ENCODE measurements at regions not wholly inside any gene's neighbourhood (a gene's known extent, or its start where the extent isn't known, plus 50 kb on each side); places are given as distances from the start of the nearest gene placed in this dataset.

DNA sequence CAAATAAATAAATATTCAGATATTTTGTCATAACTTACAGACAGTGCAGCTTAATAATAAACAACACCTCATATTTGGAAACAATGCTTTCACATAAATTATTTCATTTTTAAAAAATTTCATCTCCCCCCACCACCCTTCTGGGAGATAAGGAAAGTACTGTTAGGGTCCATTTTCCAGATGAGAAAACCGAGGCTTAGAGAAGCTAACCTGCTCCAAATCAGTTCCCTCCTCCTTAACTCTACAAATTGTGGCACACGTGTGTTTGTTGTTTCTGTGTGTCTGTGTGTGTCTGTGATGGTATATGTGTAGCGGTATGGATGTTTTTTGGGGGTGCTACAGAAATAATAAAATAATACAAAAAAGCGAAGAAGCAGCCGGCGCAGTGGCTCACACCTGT lies 54.2 kb upstream of the NAA20 start:
- TF ChIP-seq FOXP2 (optimal IDR thresholded peaks at IDR 0.05; ENCODE audit: borderline replicate concordance, extremely low read depth, extremely low read length, insufficient read depth) (no peak), SIN3A (IDR thresholded peaks at IDR 0.05; ENCODE audit: borderline replicate concordance, insufficient read depth, low read length) (no peak), POLR2AphosphoS5 (IDR thresholded peaks at IDR 0.05; ENCODE audit: low read depth, low read length) (no peak)
- TF ChIP-seq, protein P1, sequence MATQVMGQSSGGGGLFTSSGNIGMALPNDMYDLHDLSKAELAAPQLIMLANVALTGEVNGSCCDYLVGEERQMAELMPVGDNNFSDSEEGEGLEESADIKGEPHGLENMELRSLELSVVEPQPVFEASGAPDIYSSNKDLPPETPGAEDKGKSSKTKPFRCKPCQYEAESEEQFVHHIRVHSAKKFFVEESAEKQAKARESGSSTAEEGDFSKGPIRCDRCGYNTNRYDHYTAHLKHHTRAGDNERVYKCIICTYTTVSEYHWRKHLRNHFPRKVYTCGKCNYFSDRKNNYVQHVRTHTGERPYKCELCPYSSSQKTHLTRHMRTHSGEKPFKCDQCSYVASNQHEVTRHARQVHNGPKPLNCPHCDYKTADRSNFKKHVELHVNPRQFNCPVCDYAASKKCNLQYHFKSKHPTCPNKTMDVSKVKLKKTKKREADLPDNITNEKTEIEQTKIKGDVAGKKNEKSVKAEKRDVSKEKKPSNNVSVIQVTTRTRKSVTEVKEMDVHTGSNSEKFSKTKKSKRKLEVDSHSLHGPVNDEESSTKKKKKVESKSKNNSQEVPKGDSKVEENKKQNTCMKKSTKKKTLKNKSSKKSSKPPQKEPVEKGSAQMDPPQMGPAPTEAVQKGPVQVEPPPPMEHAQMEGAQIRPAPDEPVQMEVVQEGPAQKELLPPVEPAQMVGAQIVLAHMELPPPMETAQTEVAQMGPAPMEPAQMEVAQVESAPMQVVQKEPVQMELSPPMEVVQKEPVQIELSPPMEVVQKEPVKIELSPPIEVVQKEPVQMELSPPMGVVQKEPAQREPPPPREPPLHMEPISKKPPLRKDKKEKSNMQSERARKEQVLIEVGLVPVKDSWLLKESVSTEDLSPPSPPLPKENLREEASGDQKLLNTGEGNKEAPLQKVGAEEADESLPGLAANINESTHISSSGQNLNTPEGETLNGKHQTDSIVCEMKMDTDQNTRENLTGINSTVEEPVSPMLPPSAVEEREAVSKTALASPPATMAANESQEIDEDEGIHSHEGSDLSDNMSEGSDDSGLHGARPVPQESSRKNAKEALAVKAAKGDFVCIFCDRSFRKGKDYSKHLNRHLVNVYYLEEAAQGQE (IDR thresholded peaks at IDR 0.05; ENCODE audit: insufficient read depth in 1 of 2, low read depth in 2 of 2, low read length in 2 of 2) = no peak

DNA sequence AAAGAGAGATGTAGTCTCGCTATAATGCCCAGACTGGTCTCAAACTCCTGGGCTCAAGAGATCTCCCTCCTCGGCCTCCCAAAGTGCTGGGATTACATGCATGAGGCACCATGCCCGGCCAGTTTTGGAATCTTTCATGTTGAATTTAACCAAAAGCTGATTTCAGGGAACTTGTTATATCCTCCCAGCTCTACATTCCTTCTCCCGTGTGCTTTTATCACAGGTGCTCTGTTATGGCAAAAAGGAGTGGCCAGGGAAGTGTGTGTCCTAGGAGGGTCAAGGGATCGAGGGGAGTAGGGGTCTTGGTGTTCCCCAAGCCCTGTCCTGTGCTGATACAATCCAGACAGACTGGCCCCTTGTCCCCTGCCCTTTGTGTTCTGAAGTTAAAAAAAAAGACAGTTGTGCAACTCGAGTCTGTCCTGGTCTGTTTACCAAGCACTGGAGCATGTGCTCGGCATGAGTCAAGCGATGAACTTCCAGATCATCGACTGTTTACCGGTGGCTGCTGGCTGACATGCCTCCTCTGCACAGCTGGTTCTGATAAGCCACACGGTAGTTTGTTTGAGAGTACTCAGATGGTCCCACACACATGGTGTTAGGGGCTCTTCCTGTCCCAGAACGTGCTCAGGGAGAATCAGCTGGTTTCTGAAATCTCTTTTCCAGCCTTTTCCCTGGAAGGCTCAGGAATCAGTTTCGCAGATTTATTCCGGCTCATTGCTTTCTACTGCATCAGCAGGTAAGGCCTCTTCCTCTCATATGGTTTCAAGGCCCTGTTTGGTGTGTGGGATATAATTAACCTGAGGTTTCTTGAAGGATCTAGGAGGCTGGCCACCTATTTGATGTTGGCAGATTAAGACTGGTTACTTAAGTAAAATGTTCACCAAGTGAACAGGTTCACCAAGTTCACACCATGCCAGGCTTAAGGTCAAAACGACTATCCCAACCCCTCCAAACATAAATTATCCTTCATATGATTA lies 52.6 kb upstream of the NAA20 start:
- TF ChIP-seq FOXP2 (optimal IDR thresholded peaks at IDR 0.05; ENCODE audit: borderline replicate concordance, extremely low read depth, extremely low read length, insufficient read depth) (peak; percentile 100), POLR2AphosphoS5 (IDR thresholded peaks at IDR 0.05; ENCODE audit: low read depth, low read length) (peak; percentile 25; the same call in 1 of the 2 replicates), TAF1 (IDR thresholded peaks at IDR 0.05; ENCODE audit: borderline replicate concordance, insufficient read depth, low read length) (peak; percentile 61; the same call in 1 of the 2 replicates), SIN3A (IDR thresholded peaks at IDR 0.05; ENCODE audit: borderline replicate concordance, insufficient read depth, low read length) (peak; percentile 98)
- TF ChIP-seq, protein P1 (IDR thresholded peaks at IDR 0.05; ENCODE audit: insufficient read depth in 1 of 2, low read depth in 2 of 2, low read length in 2 of 2) = peak in 1 of 2 experiments; percentile 64; a peak in 2 of 4 replicates

DNA sequence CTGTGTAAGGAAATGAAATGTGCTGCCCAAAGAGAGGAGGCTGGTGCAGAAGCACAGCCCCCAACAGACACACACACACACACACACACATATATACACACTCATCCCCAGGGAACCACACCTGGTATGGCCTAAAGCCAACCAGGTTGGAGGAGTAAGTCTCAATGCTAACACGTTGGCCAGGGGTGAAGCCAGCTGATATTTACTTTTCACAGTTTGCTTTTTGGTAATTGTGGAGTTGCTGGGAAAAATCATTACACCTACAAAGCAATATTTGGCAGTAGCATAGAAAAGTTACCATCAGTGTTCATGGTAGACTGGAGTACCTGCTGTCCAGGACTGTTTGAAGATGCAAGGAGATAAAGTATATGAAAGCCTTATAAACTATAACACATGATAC lies 50.3 kb upstream of the NAA20 start:
- no peak for TF ChIP-seq POLR2AphosphoS5 (IDR thresholded peaks at IDR 0.05; ENCODE audit: low read depth, low read length)
- no peak for TF ChIP-seq TAF1 (IDR thresholded peaks at IDR 0.05; ENCODE audit: borderline replicate concordance, insufficient read depth, low read length)
- TF ChIP-seq, protein P1 (IDR thresholded peaks at IDR 0.05; ENCODE audit: insufficient read depth in 1 of 2, low read depth in 2 of 2, low read length in 2 of 2) = no peak
- TF ChIP-seq FOXP2 (optimal IDR thresholded peaks at IDR 0.05; ENCODE audit: borderline replicate concordance, extremely low read depth, extremely low read length, insufficient read depth) = no peak
- TF ChIP-seq SIN3A (IDR thresholded peaks at IDR 0.05; ENCODE audit: borderline replicate concordance, insufficient read depth, low read length) = no peak

Data from PFSK-1 (cell line).